ENCODE measurements at regions not wholly inside any gene's neighbourhood (a gene's known extent, or its start where the extent isn't known, plus 50 kb on each side); places are given as distances from the start of the nearest gene placed in this dataset.
"Not testable (repeated sequence)": the region's sequence is repeated elsewhere in the genome, so short reads cannot be mapped to it uniquely, and the experiment has no call there.

- H3K14ac ChIP-seq (ENCODE audit: low read length in 2 of 2), result no peak overlapping the region
- no peak overlapping the region for H2AK5ac ChIP-seq (ENCODE audit: low read length, severe bottlenecking)
- no peak overlapping the region for H3K23ac ChIP-seq (ENCODE audit: low read length in 2 of 2)
- no peaks in the 10 kb centered on the region for H3K4me1 ChIP-seq (ENCODE audit: control insufficient read depth, insufficient read depth, low read depth, low read length)
- no peak overlapping the region for H2BK12ac ChIP-seq (ENCODE audit: low read length in 2 of 2)
- no peak overlapping the region for H3K18ac ChIP-seq (ENCODE audit: low read depth in 1 of 2, low read length in 2 of 2)
- no peak overlapping the region for H3K9ac ChIP-seq (ENCODE audit: low read length)
- H2BK120ac ChIP-seq (ENCODE audit: low read depth, low read length), result no peak overlapping the region
- H2BK5ac ChIP-seq (ENCODE audit: low read depth, low read length, poor library complexity, severe bottlenecking), result no peak overlapping the region
- H3K9me3 ChIP-seq (ENCODE audit: control insufficient read depth, low read length), result peaks cover 6% of the 10 kb centered on the region
- no peak overlapping the region for H2BK15ac ChIP-seq (ENCODE audit: low read depth, poor library complexity, severe bottlenecking)
- H3K27ac ChIP-seq (ENCODE audit: low read length, poor library complexity, severe bottlenecking), result no peak overlapping the region
- H3K36me3 ChIP-seq (ENCODE audit: control insufficient read depth in 1 of 2, insufficient read depth in 2 of 2, low read depth in 1 of 2, low read length in 2 of 2), result no peaks in the 10 kb centered on the region
- DNase-seq, result no peak
- H3K4me3 ChIP-seq (ENCODE audit: insufficient read depth in 1 of 2, low read depth in 1 of 2, low read length in 2 of 2), result no peak overlapping the region
- no peak overlapping the region for H2AFZ ChIP-seq (ENCODE audit: low read depth, low read length)
- WGBS, result 55% methylated on average over 3 of the region's 3 CpGs
- H4K91ac ChIP-seq (ENCODE audit: low read length), result no peak overlapping the region
- H3K27me3 ChIP-seq (ENCODE audit: control insufficient read depth in 1 of 2, insufficient read depth in 1 of 2, low read length in 2 of 2), result no peaks in the 10 kb centered on the region
- no peak overlapping the region for H4K8ac ChIP-seq (ENCODE audit: low read length)
- no peaks in the 10 kb centered on the region for H3K79me1 ChIP-seq (replicated peaks; ENCODE audit: low read length, poor library complexity, severe bottlenecking)
- H3K4me2 ChIP-seq (ENCODE audit: low read length, poor library complexity, severe bottlenecking), result no peak overlapping the region
- no peak overlapping the region for H3K4ac ChIP-seq (ENCODE audit: low read depth in 1 of 2, low read length in 2 of 2)
These were observed 1247.0 kb upstream of the EPHA6 start for GRCh38 chr3:95567346-95567745.

GRCh38 chr3:95586754-95587153, 1227.6 kb upstream of the EPHA6 start:
- Histone ChIP-seq H3K4me2 (ENCODE audit: low read length, poor library complexity, severe bottlenecking) (no peak overlapping the region), H3K4ac (ENCODE audit: low read depth in 1 of 2, low read length in 2 of 2) (no peak overlapping the region), H3K27me3 (ENCODE audit: control insufficient read depth in 1 of 2, insufficient read depth in 1 of 2, low read length in 2 of 2) (no peaks in the 10 kb centered on the region), H3K23ac (ENCODE audit: low read length in 2 of 2) (no peak overlapping the region), H4K91ac (ENCODE audit: low read length) (no peak overlapping the region), H2AK5ac (ENCODE audit: low read length, severe bottlenecking) (no peak overlapping the region), H2BK120ac (ENCODE audit: low read depth, low read length) (no peak overlapping the region), H3K14ac (ENCODE audit: low read length in 2 of 2) (no peak overlapping the region), H3K4me1 (ENCODE audit: control insufficient read depth, insufficient read depth, low read depth, low read length) (no peaks in the 10 kb centered on the region), H3K36me3 (ENCODE audit: control insufficient read depth in 1 of 2, insufficient read depth in 2 of 2, low read depth in 1 of 2, low read length in 2 of 2) (no peaks in the 10 kb centered on the region), H3K27ac (ENCODE audit: low read length, poor library complexity, severe bottlenecking) (no peak overlapping the region), H4K8ac (ENCODE audit: low read length) (no peak overlapping the region), H2BK12ac (ENCODE audit: low read length in 2 of 2) (no peak overlapping the region), H2BK15ac (ENCODE audit: low read depth, poor library complexity, severe bottlenecking) (no peak overlapping the region), H3K9ac (ENCODE audit: low read length) (no peak overlapping the region), H2BK5ac (ENCODE audit: low read depth, low read length, poor library complexity, severe bottlenecking) (no peak overlapping the region), H3K9me3 (ENCODE audit: control insufficient read depth, low read length) (no peaks in the 10 kb centered on the region), H2AFZ (ENCODE audit: low read depth, low read length) (no peak overlapping the region), H3K18ac (ENCODE audit: low read depth in 1 of 2, low read length in 2 of 2) (no peak overlapping the region), H3K79me1 (replicated peaks; ENCODE audit: low read length, poor library complexity, severe bottlenecking) (no peaks in the 10 kb centered on the region), H3K4me3 (ENCODE audit: insufficient read depth in 1 of 2, low read depth in 1 of 2, low read length in 2 of 2) (no peak overlapping the region)
- WGBS, result 68% methylated on average over 2 of the region's 2 CpGs
- no peak for DNase-seq

GRCh38 chr3:95587641-95588040, 1226.8 kb upstream of the EPHA6 start:
- H3K9me3 ChIP-seq (ENCODE audit: control insufficient read depth, low read length); H4K8ac ChIP-seq (ENCODE audit: low read length); H2AK5ac ChIP-seq (ENCODE audit: low read length, severe bottlenecking); H3K36me3 ChIP-seq (ENCODE audit: control insufficient read depth in 1 of 2, insufficient read depth in 2 of 2, low read depth in 1 of 2, low read length in 2 of 2); H2AFZ ChIP-seq (ENCODE audit: low read depth, low read length); H3K14ac ChIP-seq (ENCODE audit: low read length in 2 of 2); DNase-seq; H3K27me3 ChIP-seq (ENCODE audit: control insufficient read depth in 1 of 2, insufficient read depth in 1 of 2, low read length in 2 of 2); H3K79me1 ChIP-seq (replicated peaks; ENCODE audit: low read length, poor library complexity, severe bottlenecking); H3K4ac ChIP-seq (ENCODE audit: low read depth in 1 of 2, low read length in 2 of 2); H3K4me3 ChIP-seq (ENCODE audit: insufficient read depth in 1 of 2, low read depth in 1 of 2, low read length in 2 of 2); H4K91ac ChIP-seq (ENCODE audit: low read length); H3K9ac ChIP-seq (ENCODE audit: low read length); H3K18ac ChIP-seq (ENCODE audit: low read depth in 1 of 2, low read length in 2 of 2); H2BK5ac ChIP-seq (ENCODE audit: low read depth, low read length, poor library complexity, severe bottlenecking); H3K23ac ChIP-seq (ENCODE audit: low read length in 2 of 2); H2BK120ac ChIP-seq (ENCODE audit: low read depth, low read length); H2BK12ac ChIP-seq (ENCODE audit: low read length in 2 of 2); H3K4me1 ChIP-seq (ENCODE audit: control insufficient read depth, insufficient read depth, low read depth, low read length); H2BK15ac ChIP-seq (ENCODE audit: low read depth, poor library complexity, severe bottlenecking); H3K27ac ChIP-seq (ENCODE audit: low read length, poor library complexity, severe bottlenecking); H3K4me2 ChIP-seq (ENCODE audit: low read length, poor library complexity, severe bottlenecking): not testable (repeated sequence)
- WGBS, result 79% methylated on average over 6 of the region's 8 CpGs

GRCh38 chr3:95588473-95588872, 1225.9 kb upstream of the EPHA6 start:
- no peaks in the 10 kb centered on the region for H3K36me3 ChIP-seq (ENCODE audit: control insufficient read depth in 1 of 2, insufficient read depth in 2 of 2, low read depth in 1 of 2, low read length in 2 of 2)
- no peak overlapping the region for H3K4me3 ChIP-seq (ENCODE audit: insufficient read depth in 1 of 2, low read depth in 1 of 2, low read length in 2 of 2)
- H2BK120ac ChIP-seq (ENCODE audit: low read depth, low read length), result no peak overlapping the region
- no peak overlapping the region for H2BK5ac ChIP-seq (ENCODE audit: low read depth, low read length, poor library complexity, severe bottlenecking)
- no peak overlapping the region for H3K9ac ChIP-seq (ENCODE audit: low read length)
- no peak overlapping the region for H2AK5ac ChIP-seq (ENCODE audit: low read length, severe bottlenecking)
- no peak overlapping the region for H2BK12ac ChIP-seq (ENCODE audit: low read length in 2 of 2)
- H3K23ac ChIP-seq (ENCODE audit: low read length in 2 of 2), result no peak overlapping the region
- no peak overlapping the region for H2BK15ac ChIP-seq (ENCODE audit: low read depth, poor library complexity, severe bottlenecking)
- DNase-seq, result no peak
- no peak overlapping the region for H3K14ac ChIP-seq (ENCODE audit: low read length in 2 of 2)
- H3K18ac ChIP-seq (ENCODE audit: low read depth in 1 of 2, low read length in 2 of 2), result no peak overlapping the region
- no peaks in the 10 kb centered on the region for H3K79me1 ChIP-seq (replicated peaks; ENCODE audit: low read length, poor library complexity, severe bottlenecking)
- H3K27me3 ChIP-seq (ENCODE audit: control insufficient read depth in 1 of 2, insufficient read depth in 1 of 2, low read length in 2 of 2), result no peaks in the 10 kb centered on the region
- H3K4me2 ChIP-seq (ENCODE audit: low read length, poor library complexity, severe bottlenecking), result no peak overlapping the region
- H3K4ac ChIP-seq (ENCODE audit: low read depth in 1 of 2, low read length in 2 of 2), result no peak overlapping the region
- no peaks in the 10 kb centered on the region for H3K4me1 ChIP-seq (ENCODE audit: control insufficient read depth, insufficient read depth, low read depth, low read length)
- H3K27ac ChIP-seq (ENCODE audit: low read length, poor library complexity, severe bottlenecking), result no peak overlapping the region
- H4K8ac ChIP-seq (ENCODE audit: low read length), result no peak overlapping the region
- no peaks in the 10 kb centered on the region for H3K9me3 ChIP-seq (ENCODE audit: control insufficient read depth, low read length)
- H4K91ac ChIP-seq (ENCODE audit: low read length), result no peak overlapping the region
- WGBS, result 81% methylated on average over 13 of the region's 13 CpGs
- H2AFZ ChIP-seq (ENCODE audit: low read depth, low read length), result no peak overlapping the region
